GM12878 (cell line): ENCODE measurements at regions not wholly inside any gene's neighbourhood (a gene's known extent, or its start where the extent isn't known, plus 50 kb on each side); places are given as distances from the start of the nearest gene placed in this dataset.

Experiments
- BHLHE40 ChIP-seq, 2 experiments: fragments of 450-650 bp in 1 of 2; IDR thresholded peaks; 2 replicates each; pipeline ENCODE4 v1.6.1; 2011 to 2017; ENCODE audit warnings: low read depth in 2 of 2, borderline replicate concordance in 1 of 2, improper control_type of control experiment in 1 of 2, low read length in 1 of 2, mild to moderate bottlenecking in 1 of 2
- CBFB ChIP-seq: IDR thresholded peaks from 2 replicates; pipeline ENCODE4 v1.6.1; 2016; ENCODE audit warnings: antibody characterized with exemption, low read depth
- CHD4 ChIP-seq: fragments of 200-600 bp; sonication (generic); IDR thresholded peaks from 2 replicates; pipeline ENCODE4 v1.6.1; 2016; ENCODE audit warnings: mild to moderate bottlenecking
- HDAC6 ChIP-seq: fragments of 200-600 bp; sonication (generic); IDR thresholded peaks from one replicate; pipeline ENCODE4 v1.8.0; 2017; ENCODE audit warnings: antibody characterized with exemption; ENCODE audit not compliant: unreplicated experiment
- JUND ChIP-seq: IDR thresholded peaks from 2 replicates; pipeline ENCODE4 v1.6.1; 2012; ENCODE audit warnings: low read depth, mild to moderate bottlenecking, low read length, improper control_type of control experiment, moderate library complexity
- MTA3 ChIP-seq: IDR thresholded peaks from 2 replicates; pipeline ENCODE4 v1.6.1; 2012; ENCODE audit warnings: low read length, inconsistent platforms, borderline replicate concordance
- NFXL1 ChIP-seq: fragments of 450-650 bp; IDR thresholded peaks from 2 replicates; pipeline ENCODE4 v1.6.1; 2017; ENCODE audit warnings: antibody characterized with exemption, mild to moderate bottlenecking, borderline replicate concordance
- SRF ChIP-seq, 2 experiments: IDR thresholded peaks; 2 replicates each; pipeline ENCODE4 v1.6.1; 2011; ENCODE audit warnings: low read depth in 2 of 2, low read length in 2 of 2, mild to moderate bottlenecking in 1 of 2, moderate library complexity in 1 of 2
- TBL1XR1 ChIP-seq: IDR thresholded peaks from 2 replicates; pipeline ENCODE4 v1.6.1; 2012; ENCODE audit warnings: low read depth, low read length, improper control_type of control experiment
- TCF3 ChIP-seq: IDR thresholded peaks from 2 replicates; pipeline ENCODE4 v1.6.1; 2012; ENCODE audit warnings: low read depth, mild to moderate bottlenecking, low read length, borderline replicate concordance; ENCODE audit not compliant: insufficient read depth
- WRNIP1 ChIP-seq: IDR thresholded peaks from 2 replicates; pipeline ENCODE4 v1.6.1; 2011; ENCODE audit warnings: low read depth, low read length, improper control_type of control experiment, borderline replicate concordance
- ZSCAN29 ChIP-seq: fragments of 450-650 bp; IDR thresholded peaks from 2 replicates; pipeline ENCODE4 v1.6.1; 2017; ENCODE audit warnings: mild to moderate bottlenecking, moderate library complexity
- TF ChIP-seq, protein P1 (sequence below): IDR thresholded peaks from 2 replicates; pipeline ENCODE4 v1.6.1; 2012; ENCODE audit warnings: low read depth, low read length, improper control_type of control experiment
- TF ChIP-seq, protein P2 (sequence below): fragments of 150-350 bp; IDR thresholded peaks from 2 replicates; pipeline ENCODE4 v1.6.1; 2014; ENCODE audit warnings: mild to moderate bottlenecking, low read depth, low read length

DNA sequence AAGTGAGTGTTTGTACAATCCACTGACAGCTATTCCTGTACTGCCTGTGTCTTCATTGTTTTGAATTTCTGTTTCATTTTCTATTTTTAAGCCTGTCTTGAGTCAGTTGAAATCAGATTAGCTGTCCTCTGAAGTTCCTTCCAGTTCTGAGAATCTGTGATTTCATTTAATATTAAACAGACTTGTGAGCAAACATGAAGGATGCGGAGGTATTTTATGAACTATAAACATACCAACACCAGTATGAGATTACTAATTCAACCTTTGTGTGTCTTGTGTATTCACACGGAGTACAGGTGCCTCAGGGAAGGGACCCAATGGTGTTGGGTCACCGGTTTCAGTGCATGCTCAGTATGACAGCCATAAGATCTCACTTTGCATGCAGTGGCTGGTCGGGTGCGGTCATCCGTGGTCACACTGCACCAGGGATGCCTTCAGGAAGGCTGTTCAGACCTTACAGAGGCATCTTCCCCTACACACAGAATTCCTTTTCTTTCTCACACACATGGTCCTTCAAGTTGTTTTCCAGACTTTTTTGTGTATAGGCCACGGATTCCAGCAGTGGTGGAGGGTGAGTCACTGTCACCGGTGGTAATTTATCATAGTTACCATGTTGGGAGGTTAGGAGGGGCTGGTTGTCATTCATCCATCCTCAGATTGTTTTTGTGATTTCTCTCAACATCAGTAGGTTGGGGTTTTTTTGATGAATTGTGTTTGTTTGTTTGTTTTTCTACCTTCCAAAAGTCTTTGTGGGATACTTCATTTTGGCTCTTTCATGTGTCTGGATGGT is 103.0 kb upstream of the SFSWAP start (continued):
- TF ChIP-seq, protein P1, sequence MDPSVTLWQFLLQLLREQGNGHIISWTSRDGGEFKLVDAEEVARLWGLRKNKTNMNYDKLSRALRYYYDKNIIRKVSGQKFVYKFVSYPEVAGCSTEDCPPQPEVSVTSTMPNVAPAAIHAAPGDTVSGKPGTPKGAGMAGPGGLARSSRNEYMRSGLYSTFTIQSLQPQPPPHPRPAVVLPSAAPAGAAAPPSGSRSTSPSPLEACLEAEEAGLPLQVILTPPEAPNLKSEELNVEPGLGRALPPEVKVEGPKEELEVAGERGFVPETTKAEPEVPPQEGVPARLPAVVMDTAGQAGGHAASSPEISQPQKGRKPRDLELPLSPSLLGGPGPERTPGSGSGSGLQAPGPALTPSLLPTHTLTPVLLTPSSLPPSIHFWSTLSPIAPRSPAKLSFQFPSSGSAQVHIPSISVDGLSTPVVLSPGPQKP: no peak
- TF ChIP-seq ZSCAN29 (no peak), WRNIP1 (no peak), TCF3 (no peak), NFXL1 (no peak), MTA3 (no peak), CHD4 (no peak), HDAC6 (no peak), BHLHE40 (IDR thresholded peaks at IDR 0.05; ENCODE audit: borderline replicate concordance in 1 of 2, low read depth in 2 of 2, low read length in 1 of 2) (peak in 1 of 2 experiments; percentile 32; a peak in 1 of 4 replicates), JUND (no peak), CBFB (no peak), TBL1XR1 (no peak), SRF (IDR thresholded peaks at IDR 0.05; ENCODE audit: low read depth in 2 of 2, low read length in 2 of 2) (no peak)
- TF ChIP-seq, protein P2, sequence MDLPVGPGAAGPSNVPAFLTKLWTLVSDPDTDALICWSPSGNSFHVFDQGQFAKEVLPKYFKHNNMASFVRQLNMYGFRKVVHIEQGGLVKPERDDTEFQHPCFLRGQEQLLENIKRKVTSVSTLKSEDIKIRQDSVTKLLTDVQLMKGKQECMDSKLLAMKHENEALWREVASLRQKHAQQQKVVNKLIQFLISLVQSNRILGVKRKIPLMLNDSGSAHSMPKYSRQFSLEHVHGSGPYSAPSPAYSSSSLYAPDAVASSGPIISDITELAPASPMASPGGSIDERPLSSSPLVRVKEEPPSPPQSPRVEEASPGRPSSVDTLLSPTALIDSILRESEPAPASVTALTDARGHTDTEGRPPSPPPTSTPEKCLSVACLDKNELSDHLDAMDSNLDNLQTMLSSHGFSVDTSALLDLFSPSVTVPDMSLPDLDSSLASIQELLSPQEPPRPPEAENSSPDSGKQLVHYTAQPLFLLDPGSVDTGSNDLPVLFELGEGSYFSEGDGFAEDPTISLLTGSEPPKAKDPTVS: no peak
